Endothelial cell of umbilical vein (primary cell): ENCODE measurements at regions not wholly inside any gene's neighbourhood (a gene's known extent, or its start where the extent isn't known, plus 50 kb on each side); places are given as distances from the start of the nearest gene placed in this dataset.

Experiments used
- BruUV-seq: library from RNA; stranded (reverse); fragments of 400-500 nt; replicated peaks from 2 replicates; lab custom pipeline; 2021; lab: Mats Ljungman, UMichigan
- CTCF ChIA-PET: fragments of 300-600, 350-600 bp; sonication (Branson Sonifier 250); formaldehyde crosslinking; loops from one replicate; lab custom pipeline; 2021; ENCODE audit warnings: antibody characterized with exemption, inconsistent platforms; lab: Charles Lee
- POLR2A ChIA-PET: fragments of 300-600, 350-600 bp; sonication (Branson Sonifier 250); formaldehyde crosslinking; loops from one replicate; lab custom pipeline; 2021; ENCODE audit warnings: antibody characterized with exemption, inconsistent platforms; lab: Charles Lee
- DNase-seq: peaks from one replicate; pipeline ENCODE4 v3.0.0-alpha.2; 2011; ENCODE audit warnings: low read depth, low spot score
- FAIRE-seq: peaks from 2 replicates; lab custom pipeline; 2011; peaks lifted over from hg19 to GRCh38; lab: Jason Lieb, UNC
- H2AFZ ChIP-seq: 2 replicates; pipeline ENCODE4 v1.6.0; 2012; ENCODE audit warnings: low read depth, low read length, control low read depth, inconsistent platforms
- H3K27ac ChIP-seq: 2 replicates; pipeline ENCODE4 v1.5.1; 2011; ENCODE audit warnings: low read depth, mild to moderate bottlenecking, control low read depth, low read length, moderate library complexity; ENCODE audit not compliant: insufficient read depth
- H3K27me3 ChIP-seq, 2 experiments: 2 replicates each; pipeline versions ENCODE4 v1.6.0 to v1.6.1; 2011; ENCODE audit warnings: low read length in 2 of 2, mixed read lengths in 1 of 2; ENCODE audit not compliant: control insufficient read depth in 2 of 2, insufficient read depth in 2 of 2
- H3K36me3 ChIP-seq, 2 experiments: 2 replicates in 1 of 2; 3 replicates in 1 of 2; pipeline ENCODE4 v1.5.1; 2011; ENCODE audit warnings: low read length in 2 of 2, mild to moderate bottlenecking in 1 of 2, moderate library complexity in 1 of 2; ENCODE audit not compliant: control insufficient read depth in 2 of 2, insufficient read depth in 2 of 2; ENCODE audit errors: extremely low read depth in 1 of 2
- H3K4me1 ChIP-seq: 3 replicates; pipeline ENCODE4 v1.5.1; 2011; ENCODE audit warnings: mild to moderate bottlenecking, low read length; ENCODE audit not compliant: control insufficient read depth, insufficient read depth; ENCODE audit errors: extremely low read depth
- H3K4me2 ChIP-seq: 2 replicates; pipeline ENCODE4 v1.6.1; 2011; ENCODE audit warnings: low read length, control low read depth, mixed read lengths; ENCODE audit not compliant: insufficient read depth
- H3K4me3 ChIP-seq, 3 experiments: fragments of 200-600 bp in 1 of 3; sonication (generic), shearing (Covaris generic) in 1 of 3; replicated peaks in 1 of 3; 2 replicates each; pipeline ENCODE4 v1.5.1; 2011 to 2016; ENCODE audit warnings: control low read depth in 3 of 3, low read length in 3 of 3, mild to moderate bottlenecking in 2 of 3, inconsistent platforms in 1 of 3, low read depth in 1 of 3, moderate library complexity in 1 of 3; ENCODE audit not compliant: insufficient read depth in 1 of 3
- H3K79me2 ChIP-seq: 2 replicates; pipeline ENCODE4 v1.6.0; 2012; ENCODE audit warnings: low read length, inconsistent platforms; ENCODE audit not compliant: control insufficient read depth, insufficient read depth
- H3K9ac ChIP-seq: replicated peaks from 2 replicates; pipeline ENCODE3; 2011; ENCODE audit warnings: low read length, control low read depth; ENCODE audit not compliant: insufficient read depth; ENCODE audit errors: extremely low read depth
- H3K9me1 ChIP-seq: replicated peaks from 3 replicates; pipeline ENCODE4 v1.6.0; 2011; ENCODE audit warnings: mild to moderate bottlenecking, low read length; ENCODE audit not compliant: control insufficient read depth, insufficient read depth; ENCODE audit errors: extremely low read depth
- H3K9me3 ChIP-seq: replicated peaks from 2 replicates; pipeline ENCODE4 v1.5.1; 2012; ENCODE audit warnings: low read length, inconsistent platforms; ENCODE audit not compliant: control insufficient read depth, insufficient read depth
- H4K20me1 ChIP-seq: replicated peaks from 2 replicates; pipeline ENCODE3; 2011; ENCODE audit warnings: mild to moderate bottlenecking, low read length; ENCODE audit not compliant: control insufficient read depth, insufficient read depth; ENCODE audit errors: extremely low read depth
- EZH2 ChIP-seq: IDR thresholded peaks from 2 replicates; pipeline ENCODE4 v1.6.1; 2012; ENCODE audit warnings: borderline replicate concordance, low read depth, mild to moderate bottlenecking, moderate library complexity, low read length, inconsistent platforms; ENCODE audit not compliant: severe bottlenecking
- FOS ChIP-seq: IDR thresholded peaks from 2 replicates; pipeline ENCODE4 v1.6.1; 2011; ENCODE audit warnings: mild to moderate bottlenecking, low read length, moderate library complexity, borderline replicate concordance; ENCODE audit not compliant: insufficient read depth
- GATA2 ChIP-seq: IDR thresholded peaks from 2 replicates; pipeline ENCODE4 v1.7.0; 2011; ENCODE audit warnings: low read depth, mild to moderate bottlenecking, moderate library complexity, mixed read lengths, low read length; ENCODE audit not compliant: insufficient read length, insufficient read depth
- JUN ChIP-seq: IDR thresholded peaks from 2 replicates; pipeline ENCODE4 v1.6.1; 2011; ENCODE audit warnings: borderline replicate concordance, low read depth; ENCODE audit not compliant: insufficient read length, insufficient read depth
- MYC ChIP-seq: IDR thresholded peaks from one replicate; pipeline ENCODE4 v1.6.1; 2011; ENCODE audit warnings: mild to moderate bottlenecking, low read depth, low read length
- POLR2A ChIP-seq: IDR thresholded peaks from 2 replicates; pipeline ENCODE4 v1.6.1; 2012; ENCODE audit warnings: low read depth, mild to moderate bottlenecking, control low read depth, low read length
- POLR2AphosphoS5 ChIP-seq: IDR thresholded peaks from 2 replicates; pipeline ENCODE4 v1.6.1; 2012; ENCODE audit warnings: low read depth, mild to moderate bottlenecking, control low read depth, low read length, moderate library complexity; ENCODE audit not compliant: insufficient read depth
- dilution Hi-C: fragments of 300-500 bp; cut with MboI; formaldehyde crosslinking; loops from one replicate; pipeline ENCODE4 v1.15.0; 2019; ENCODE audit warnings: low sequenced_read_pairs; ENCODE audit not compliant: extremely low pct_ligation_motif_present
- intact Hi-C: fragments of 100-400 bp; cut with micrococcal nuclease; formaldehyde crosslinking; loops from one replicate; pipeline ENCODE4 v1.10.0; 2022
- TF ChIP-seq, protein P1 (sequence below): IDR thresholded peaks from 2 replicates; pipeline ENCODE4 v1.6.1; 2011; ENCODE audit not compliant: insufficient read depth, insufficient read length
- TF ChIP-seq, protein P2 (sequence below), 2 donors: IDR thresholded peaks; 1 replicate in 1 of 2; 2 replicates in 1 of 2; pipeline ENCODE4 v1.5.1; 2011; ENCODE audit warnings: low read length in 2 of 2, mild to moderate bottlenecking in 2 of 2, moderate library complexity in 2 of 2, control low read depth in 1 of 2, inconsistent platforms in 1 of 2, low read depth in 1 of 2; ENCODE audit not compliant: insufficient read depth in 1 of 2; ENCODE audit errors: extremely low read depth in 1 of 2

DNA sequence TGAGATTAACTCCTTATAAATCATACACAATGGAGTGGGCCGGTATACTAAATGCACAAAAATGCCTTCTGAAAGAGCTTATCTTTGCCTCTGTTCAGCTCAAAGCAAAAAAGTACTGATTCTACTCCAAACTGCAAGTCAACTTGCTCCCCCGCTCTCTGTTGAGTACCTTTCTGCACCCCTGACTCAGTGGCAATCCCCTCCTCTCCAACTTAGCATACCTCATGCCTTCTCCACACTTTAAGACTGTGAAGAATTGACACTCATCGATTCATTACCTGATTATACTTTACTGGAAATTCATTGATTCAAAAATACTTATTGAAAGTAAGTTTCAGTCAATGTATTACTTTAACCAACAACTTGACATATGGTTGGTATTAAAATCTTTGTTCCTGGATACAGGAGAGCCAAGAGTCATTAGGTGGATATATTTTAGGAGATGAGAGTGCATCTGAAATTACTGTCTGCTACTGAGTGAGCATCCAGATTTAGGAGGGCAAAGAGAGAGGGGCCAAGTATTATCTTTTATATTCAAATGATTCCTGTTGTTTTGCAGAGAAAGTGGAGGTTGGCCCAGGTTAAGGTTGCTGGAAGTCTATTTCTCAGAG is 187.7 kb downstream of the ICOS start:
- CTCF ChIA-PET = no interaction called here

More for the DNA sequence above, 187.7 kb downstream of the ICOS start:
- DNase-seq = no peak
- H3K27ac ChIP-seq = no peak overlapping the region
- TF ChIP-seq GATA2 (no peak), FOS (no peak), MYC (no peak), POLR2AphosphoS5 (no peak), EZH2 (no peak), POLR2A (no peak), JUN (no peak)
- TF ChIP-seq, protein P1, sequence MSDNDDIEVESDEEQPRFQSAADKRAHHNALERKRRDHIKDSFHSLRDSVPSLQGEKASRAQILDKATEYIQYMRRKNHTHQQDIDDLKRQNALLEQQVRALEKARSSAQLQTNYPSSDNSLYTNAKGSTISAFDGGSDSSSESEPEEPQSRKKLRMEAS = no peak
- TF ChIP-seq, protein P2, sequence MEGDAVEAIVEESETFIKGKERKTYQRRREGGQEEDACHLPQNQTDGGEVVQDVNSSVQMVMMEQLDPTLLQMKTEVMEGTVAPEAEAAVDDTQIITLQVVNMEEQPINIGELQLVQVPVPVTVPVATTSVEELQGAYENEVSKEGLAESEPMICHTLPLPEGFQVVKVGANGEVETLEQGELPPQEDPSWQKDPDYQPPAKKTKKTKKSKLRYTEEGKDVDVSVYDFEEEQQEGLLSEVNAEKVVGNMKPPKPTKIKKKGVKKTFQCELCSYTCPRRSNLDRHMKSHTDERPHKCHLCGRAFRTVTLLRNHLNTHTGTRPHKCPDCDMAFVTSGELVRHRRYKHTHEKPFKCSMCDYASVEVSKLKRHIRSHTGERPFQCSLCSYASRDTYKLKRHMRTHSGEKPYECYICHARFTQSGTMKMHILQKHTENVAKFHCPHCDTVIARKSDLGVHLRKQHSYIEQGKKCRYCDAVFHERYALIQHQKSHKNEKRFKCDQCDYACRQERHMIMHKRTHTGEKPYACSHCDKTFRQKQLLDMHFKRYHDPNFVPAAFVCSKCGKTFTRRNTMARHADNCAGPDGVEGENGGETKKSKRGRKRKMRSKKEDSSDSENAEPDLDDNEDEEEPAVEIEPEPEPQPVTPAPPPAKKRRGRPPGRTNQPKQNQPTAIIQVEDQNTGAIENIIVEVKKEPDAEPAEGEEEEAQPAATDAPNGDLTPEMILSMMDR (IDR thresholded peaks at IDR 0.05; ENCODE audit: extremely low read depth in 1 of 2, insufficient read depth in 1 of 2, low read depth in 1 of 2, low read length in 2 of 2) = no peak
- BruUV-seq = no TSS peak
- no peaks in the 10 kb centered on the region for H3K4me1 ChIP-seq
- POLR2A ChIA-PET = no interaction called here
- no peaks in the 10 kb centered on the region for H3K36me3 ChIP-seq
- no peaks in the 10 kb centered on the region for H3K9me3 ChIP-seq
- H2AFZ ChIP-seq = no peak overlapping the region
- intact Hi-C loops (no loop called here), dilution Hi-C loops (no loop called here)
- H4K20me1 ChIP-seq = no peaks in the 10 kb centered on the region
- no peak overlapping the region for H3K9ac ChIP-seq
- H3K27me3 ChIP-seq = peaks cover 0 to 2% of the 10 kb centered on the region in 2 experiments
- no peak overlapping the region for H3K4me3 ChIP-seq
- H3K9me1 ChIP-seq = no peaks in the 10 kb centered on the region
- no peak for FAIRE-seq
- no peaks in the 10 kb centered on the region for H3K79me2 ChIP-seq
- no peak overlapping the region for H3K4me2 ChIP-seq
